ENCODE measurements at regions not wholly inside any gene's neighbourhood (a gene's known extent, or its start where the extent isn't known, plus 50 kb on each side); places are given as distances from the start of the nearest gene placed in this dataset.

- TF ChIP-seq, protein P1, sequence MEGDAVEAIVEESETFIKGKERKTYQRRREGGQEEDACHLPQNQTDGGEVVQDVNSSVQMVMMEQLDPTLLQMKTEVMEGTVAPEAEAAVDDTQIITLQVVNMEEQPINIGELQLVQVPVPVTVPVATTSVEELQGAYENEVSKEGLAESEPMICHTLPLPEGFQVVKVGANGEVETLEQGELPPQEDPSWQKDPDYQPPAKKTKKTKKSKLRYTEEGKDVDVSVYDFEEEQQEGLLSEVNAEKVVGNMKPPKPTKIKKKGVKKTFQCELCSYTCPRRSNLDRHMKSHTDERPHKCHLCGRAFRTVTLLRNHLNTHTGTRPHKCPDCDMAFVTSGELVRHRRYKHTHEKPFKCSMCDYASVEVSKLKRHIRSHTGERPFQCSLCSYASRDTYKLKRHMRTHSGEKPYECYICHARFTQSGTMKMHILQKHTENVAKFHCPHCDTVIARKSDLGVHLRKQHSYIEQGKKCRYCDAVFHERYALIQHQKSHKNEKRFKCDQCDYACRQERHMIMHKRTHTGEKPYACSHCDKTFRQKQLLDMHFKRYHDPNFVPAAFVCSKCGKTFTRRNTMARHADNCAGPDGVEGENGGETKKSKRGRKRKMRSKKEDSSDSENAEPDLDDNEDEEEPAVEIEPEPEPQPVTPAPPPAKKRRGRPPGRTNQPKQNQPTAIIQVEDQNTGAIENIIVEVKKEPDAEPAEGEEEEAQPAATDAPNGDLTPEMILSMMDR (IDR thresholded peaks at IDR 0.05; ENCODE audit: insufficient read depth, low read length, poor library complexity, severe bottlenecking), result no peak
Measured at GRCh38 chr1:30511106-30511505, 212.3 kb downstream of the MATN1 start.

GRCh38 chr1:30509670-30510069, 213.7 kb downstream of the MATN1 start:
- Histone ChIP-seq H3K27me3 (ENCODE audit: control insufficient read depth, insufficient read depth, low read length) (no peaks in the 10 kb centered on the region), H3K36me3 (ENCODE audit: control insufficient read depth, insufficient read depth, low read length) (no peaks in the 10 kb centered on the region), H3K4me3 (ENCODE audit: low read depth, low read length) (no peak overlapping the region)
- TF ChIP-seq, protein P1 (IDR thresholded peaks at IDR 0.05; ENCODE audit: insufficient read depth, low read length, poor library complexity, severe bottlenecking), result no peak
- no peak for DNase-seq (ENCODE audit: low read depth)

More at GRCh38 chr1:30511106-30511505, 212.3 kb downstream of the MATN1 start:
- no peaks in the 10 kb centered on the region for H3K36me3 ChIP-seq (ENCODE audit: control insufficient read depth, insufficient read depth, low read length)
- no peak overlapping the region for H3K4me3 ChIP-seq (ENCODE audit: low read depth, low read length)
- no peak for DNase-seq (ENCODE audit: low read depth)
- no peaks in the 10 kb centered on the region for H3K27me3 ChIP-seq (ENCODE audit: control insufficient read depth, insufficient read depth, low read length)

GRCh38 chr1:30508611-30509010, 214.8 kb downstream of the MATN1 start:
- Histone ChIP-seq H3K36me3 (ENCODE audit: control insufficient read depth, insufficient read depth, low read length) (no peaks in the 10 kb centered on the region), H3K4me3 (ENCODE audit: low read depth, low read length) (no peak overlapping the region), H3K27me3 (ENCODE audit: control insufficient read depth, insufficient read depth, low read length) (no peaks in the 10 kb centered on the region)
- DNase-seq (ENCODE audit: low read depth), result no peak
- TF ChIP-seq, protein P1 (IDR thresholded peaks at IDR 0.05; ENCODE audit: insufficient read depth, low read length, poor library complexity, severe bottlenecking), result no peak

DNA sequence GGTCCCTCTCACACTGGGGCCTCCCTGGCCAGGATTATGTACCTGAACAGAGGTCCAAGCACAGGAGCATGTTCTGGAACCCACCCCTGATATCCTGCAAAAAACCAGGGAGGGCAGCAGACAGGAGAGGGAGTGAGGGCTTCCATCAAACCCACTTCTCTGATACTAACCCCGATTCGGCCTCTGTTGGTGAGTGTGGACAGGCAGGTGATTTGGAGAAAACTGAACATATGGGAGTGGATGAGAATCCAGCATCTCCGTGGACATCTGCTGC, 215.3 kb downstream of the MATN1 start:
- Histone ChIP-seq H3K36me3 (ENCODE audit: control insufficient read depth, insufficient read depth, low read length) (no peaks in the 10 kb centered on the region), H3K27me3 (ENCODE audit: control insufficient read depth, insufficient read depth, low read length) (no peaks in the 10 kb centered on the region), H3K4me3 (ENCODE audit: low read depth, low read length) (no peak overlapping the region)
- no peak for DNase-seq (ENCODE audit: low read depth)
- TF ChIP-seq, protein P1 (IDR thresholded peaks at IDR 0.05; ENCODE audit: insufficient read depth, low read length, poor library complexity, severe bottlenecking), result no peak

DNA sequence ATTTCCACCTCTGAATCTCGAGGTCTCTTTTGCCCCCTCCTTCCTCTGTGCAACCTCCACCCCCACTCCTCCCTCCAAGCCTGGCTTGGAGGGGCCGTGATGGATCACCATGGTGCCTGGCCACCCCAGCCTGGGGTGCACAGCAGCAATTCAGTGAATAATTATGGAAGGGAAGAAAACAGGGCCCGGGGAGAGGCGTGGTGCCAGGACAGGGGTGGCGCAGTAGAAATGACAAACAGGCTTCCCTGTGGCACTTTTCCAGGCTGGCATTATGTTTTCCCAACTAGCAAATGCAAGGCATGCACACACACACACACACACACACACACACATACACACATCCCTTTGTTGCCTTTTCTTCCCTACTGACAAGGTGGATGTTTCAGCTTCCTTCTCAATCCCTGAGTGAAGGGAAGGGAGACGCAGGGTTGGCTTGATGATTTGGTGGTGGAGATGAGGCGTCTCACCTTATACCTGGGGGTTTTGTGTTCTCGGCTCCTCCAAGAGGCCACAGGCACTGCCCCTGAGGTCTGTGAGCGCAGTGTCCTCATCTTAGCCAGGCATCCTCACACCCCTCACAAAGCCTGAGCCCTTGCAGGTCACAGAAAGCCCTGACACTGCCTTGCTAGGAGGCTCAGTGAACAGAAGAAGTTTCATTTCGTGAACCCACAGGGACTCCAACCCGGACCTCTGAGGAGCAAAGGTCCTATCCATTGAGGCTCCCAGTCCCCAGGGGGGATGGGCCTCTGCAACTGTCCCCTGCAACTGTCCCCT, 215.8 kb downstream of the MATN1 start:
- DNase-seq (ENCODE audit: low read depth), result no peak
- H3K36me3 ChIP-seq (ENCODE audit: control insufficient read depth, insufficient read depth, low read length), result no peaks in the 10 kb centered on the region
- no peak overlapping the region for H3K4me3 ChIP-seq (ENCODE audit: low read depth, low read length)
- TF ChIP-seq, protein P1 (IDR thresholded peaks at IDR 0.05; ENCODE audit: insufficient read depth, low read length, poor library complexity, severe bottlenecking), result no peak
- no peaks in the 10 kb centered on the region for H3K27me3 ChIP-seq (ENCODE audit: control insufficient read depth, insufficient read depth, low read length)

GRCh38 chr1:30507016-30507312, 216.4 kb downstream of the MATN1 start:
- no peaks in the 10 kb centered on the region for H3K36me3 ChIP-seq (ENCODE audit: control insufficient read depth, insufficient read depth, low read length)
- H3K4me3 ChIP-seq (ENCODE audit: low read depth, low read length), result no peak overlapping the region
- no peak for DNase-seq (ENCODE audit: low read depth)
- no peaks in the 10 kb centered on the region for H3K27me3 ChIP-seq (ENCODE audit: control insufficient read depth, insufficient read depth, low read length)
- TF ChIP-seq, protein P1 (IDR thresholded peaks at IDR 0.05; ENCODE audit: insufficient read depth, low read length, poor library complexity, severe bottlenecking), result no peak

All from kidney epithelial cell (primary cell).